GM18909 (cell line): ENCODE measurements at regions not wholly inside any gene's neighbourhood (a gene's known extent, or its start where the extent isn't known, plus 50 kb on each side); places are given as distances from the start of the nearest gene placed in this dataset.
"Not testable (repeated sequence)": the region's sequence is repeated elsewhere in the genome, so short reads cannot be mapped to it uniquely, and the experiment has no call there.

Source experiments
- ATAC-seq: cut with Tn5 transposase; IDR thresholded peaks from one replicate; pipeline ENCODE4 v1.9.1; 2021; ENCODE audit warnings: mild to moderate bottlenecking; ENCODE audit not compliant: unreplicated experiment, poor library complexity

GRCh38 chr5:28391277-28391676 is 1352.9 kb upstream of the CDH9 start:
- no peak for ATAC-seq

GRCh38 chr5:28390341-28390740 is 1352.0 kb upstream of the CDH9 start:
- no peak for ATAC-seq

GRCh38 chr5:28389727-28390126 is 1351.3 kb upstream of the CDH9 start:
- not testable (repeated sequence) for ATAC-seq

- ATAC-seq: no peak
Observed at GRCh38 chr5:28388428-28388827, 1350.0 kb upstream of the CDH9 start.

GRCh38 chr5:28386712-28387111 is 1348.3 kb upstream of the CDH9 start:
- no peak for ATAC-seq

- no peak for ATAC-seq
Observed at GRCh38 chr5:28380167-28380566, 1341.8 kb upstream of the CDH9 start.

- ATAC-seq: no peak
Observed at GRCh38 chr5:28374492-28374967, 1336.1 kb upstream of the CDH9 start.

GRCh38 chr5:28370896-28371295 is 1332.5 kb upstream of the CDH9 start:
- ATAC-seq: no peak

GRCh38 chr5:28369418-28369817 is 1331.0 kb upstream of the CDH9 start:
- ATAC-seq: no peak

GRCh38 chr5:28355831-28356230 is 1317.4 kb upstream of the CDH9 start:
- no peak for ATAC-seq

GRCh38 chr5:28346696-28347095 is 1308.3 kb upstream of the CDH9 start:
- no peak for ATAC-seq

- ATAC-seq: no peak
Observed at GRCh38 chr5:28344836-28345433, 1306.5 kb upstream of the CDH9 start.

- no peak for ATAC-seq
Observed at GRCh38 chr5:28329176-28329575, 1290.8 kb upstream of the CDH9 start.

GRCh38 chr5:28328681-28329080 is 1290.3 kb upstream of the CDH9 start:
- no peak for ATAC-seq

GRCh38 chr5:28324174-28324573 is 1285.8 kb upstream of the CDH9 start:
- ATAC-seq: no peak

GRCh38 chr5:28313953-28314352 is 1275.6 kb upstream of the CDH9 start:
- no peak for ATAC-seq

GRCh38 chr5:28313321-28313951 is 1275.0 kb upstream of the CDH9 start:
- no peak for ATAC-seq

GRCh38 chr5:28310696-28311095 is 1272.3 kb upstream of the CDH9 start:
- no peak for ATAC-seq

GRCh38 chr5:28305891-28306290 is 1267.5 kb upstream of the CDH9 start:
- no peak for ATAC-seq

- ATAC-seq: no peak
Observed at GRCh38 chr5:28301712-28302111, 1263.3 kb upstream of the CDH9 start.

GRCh38 chr5:28296254-28297013 is 1258.0 kb upstream of the CDH9 start:
- ATAC-seq: no peak
